Cerebellar nuclear complex (tissue), 1 donor: ENCODE measurements at regions not wholly inside any gene's neighbourhood (a gene's known extent, or its start where the extent isn't known, plus 50 kb on each side); places are given as distances from the start of the nearest gene placed in this dataset.
"Not testable (repeated sequence)": the region's sequence is repeated elsewhere in the genome, so short reads cannot be mapped to it uniquely, and the experiment has no call there.

Experiments
- DNase-seq, 2 experiments: peaks; one replicate each; lab custom pipeline; 2025; lab: John Stamatoyannopoulos, UW

- DNase-seq = no peak
Measured at GRCh38 chr7:26078437-26079336, 73.3 kb upstream of the NFE2L3 start.

- no peak for DNase-seq
Measured at GRCh38 chr7:26081638-26082037, 70.4 kb upstream of the NFE2L3 start.

- no peak for DNase-seq
Measured at GRCh38 chr7:26083113-26083512, 68.9 kb upstream of the NFE2L3 start.

GRCh38 chr7:26084418-26084817 lies 67.6 kb upstream of the NFE2L3 start:
- no peak for DNase-seq

GRCh38 chr7:26085771-26086170 lies 66.2 kb upstream of the NFE2L3 start:
- DNase-seq = no peak

- no peak for DNase-seq
Measured at GRCh38 chr7:26087321-26088091, 64.5 kb upstream of the NFE2L3 start.

GRCh38 chr7:26089469-26089868 lies 62.5 kb upstream of the NFE2L3 start:
- DNase-seq = not testable (repeated sequence)

GRCh38 chr7:26090927-26091519 lies 61.0 kb upstream of the NFE2L3 start:
- DNase-seq = peak in 1 of 2 experiments; percentile 12

- DNase-seq = no peak
Measured at GRCh38 chr7:26091933-26092332, 60.1 kb upstream of the NFE2L3 start.

- no peak for DNase-seq
Measured at GRCh38 chr7:26093023-26093422, 59.0 kb upstream of the NFE2L3 start.

- DNase-seq = no peak
Measured at GRCh38 chr7:26096136-26096535, 55.9 kb upstream of the NFE2L3 start.

- DNase-seq = no peak
Measured at GRCh38 chr7:26097837-26098668, 53.9 kb upstream of the NFE2L3 start.

GRCh38 chr7:26099236-26099635 lies 52.8 kb upstream of the NFE2L3 start:
- DNase-seq = no peak

- DNase-seq = no peak
Measured at GRCh38 chr7:26100406-26101339, 51.3 kb upstream of the NFE2L3 start.

GRCh38 chr7:26101361-26102151 lies 50.4 kb upstream of the NFE2L3 start:
- DNase-seq = no peak

GRCh38 chr7:26102176-26102575 lies 49.8 kb upstream of the NFE2L3 start:
- no peak for DNase-seq
